ENCODE measurements at regions not wholly inside any gene's neighbourhood (a gene's known extent, or its start where the extent isn't known, plus 50 kb on each side); places are given as distances from the start of the nearest gene placed in this dataset.
"Not testable (repeated sequence)": the region's sequence is repeated elsewhere in the genome, so short reads cannot be mapped to it uniquely, and the experiment has no call there.

GRCh38 chr6:26835707-26836106, 176.2 kb upstream of the ZNF322 start:
- not testable (repeated sequence) for TF ChIP-seq CTCF (IDR thresholded peaks at IDR 0.05; ENCODE audit: low read length); EZH2 (IDR thresholded peaks at IDR 0.05; ENCODE audit: borderline replicate concordance, low read length)

Measured in OCI-LY1 (cell line).